Endothelial cell of umbilical vein (primary cell): ENCODE measurements at regions not wholly inside any gene's neighbourhood (a gene's known extent, or its start where the extent isn't known, plus 50 kb on each side); places are given as distances from the start of the nearest gene placed in this dataset.

ENCODE experiments used
- BruUV-seq: library from RNA; stranded (reverse); fragments of 400-500 nt; replicated peaks from 2 replicates; lab custom pipeline; 2021; lab: Mats Ljungman, UMichigan
- CTCF ChIA-PET: fragments of 300-600, 350-600 bp; sonication (Branson Sonifier 250); formaldehyde crosslinking; loops from one replicate; lab custom pipeline; 2021; ENCODE audit warnings: antibody characterized with exemption, inconsistent platforms; lab: Charles Lee
- POLR2A ChIA-PET: fragments of 300-600, 350-600 bp; sonication (Branson Sonifier 250); formaldehyde crosslinking; loops from one replicate; lab custom pipeline; 2021; ENCODE audit warnings: antibody characterized with exemption, inconsistent platforms; lab: Charles Lee
- DNase-seq: peaks from one replicate; pipeline ENCODE4 v3.0.0-alpha.2; 2011; ENCODE audit warnings: low read depth, low spot score
- FAIRE-seq: peaks from 2 replicates; lab custom pipeline; 2011; peaks lifted over from hg19 to GRCh38; lab: Jason Lieb, UNC
- H2AFZ ChIP-seq: 2 replicates; pipeline ENCODE4 v1.6.0; 2012; ENCODE audit warnings: low read depth, low read length, control low read depth, inconsistent platforms
- H3K27ac ChIP-seq: 2 replicates; pipeline ENCODE4 v1.5.1; 2011; ENCODE audit warnings: low read depth, mild to moderate bottlenecking, control low read depth, low read length, moderate library complexity; ENCODE audit not compliant: insufficient read depth
- H3K27me3 ChIP-seq, 2 experiments: 2 replicates each; pipeline versions ENCODE4 v1.6.0 to v1.6.1; 2011; ENCODE audit warnings: low read length in 2 of 2, mixed read lengths in 1 of 2; ENCODE audit not compliant: control insufficient read depth in 2 of 2, insufficient read depth in 2 of 2
- H3K36me3 ChIP-seq, 2 experiments: 2 replicates in 1 of 2; 3 replicates in 1 of 2; pipeline ENCODE4 v1.5.1; 2011; ENCODE audit warnings: low read length in 2 of 2, mild to moderate bottlenecking in 1 of 2, moderate library complexity in 1 of 2; ENCODE audit not compliant: control insufficient read depth in 2 of 2, insufficient read depth in 2 of 2; ENCODE audit errors: extremely low read depth in 1 of 2
- H3K4me1 ChIP-seq: 3 replicates; pipeline ENCODE4 v1.5.1; 2011; ENCODE audit warnings: mild to moderate bottlenecking, low read length; ENCODE audit not compliant: control insufficient read depth, insufficient read depth; ENCODE audit errors: extremely low read depth
- H3K4me2 ChIP-seq: 2 replicates; pipeline ENCODE4 v1.6.1; 2011; ENCODE audit warnings: low read length, control low read depth, mixed read lengths; ENCODE audit not compliant: insufficient read depth
- H3K4me3 ChIP-seq, 3 experiments: fragments of 200-600 bp in 1 of 3; sonication (generic), shearing (Covaris generic) in 1 of 3; replicated peaks in 1 of 3; 2 replicates each; pipeline ENCODE4 v1.5.1; 2011 to 2016; ENCODE audit warnings: control low read depth in 3 of 3, low read length in 3 of 3, mild to moderate bottlenecking in 2 of 3, inconsistent platforms in 1 of 3, low read depth in 1 of 3, moderate library complexity in 1 of 3; ENCODE audit not compliant: insufficient read depth in 1 of 3
- H3K79me2 ChIP-seq: 2 replicates; pipeline ENCODE4 v1.6.0; 2012; ENCODE audit warnings: low read length, inconsistent platforms; ENCODE audit not compliant: control insufficient read depth, insufficient read depth
- H3K9ac ChIP-seq: replicated peaks from 2 replicates; pipeline ENCODE3; 2011; ENCODE audit warnings: low read length, control low read depth; ENCODE audit not compliant: insufficient read depth; ENCODE audit errors: extremely low read depth
- H3K9me1 ChIP-seq: replicated peaks from 3 replicates; pipeline ENCODE4 v1.6.0; 2011; ENCODE audit warnings: mild to moderate bottlenecking, low read length; ENCODE audit not compliant: control insufficient read depth, insufficient read depth; ENCODE audit errors: extremely low read depth
- H3K9me3 ChIP-seq: replicated peaks from 2 replicates; pipeline ENCODE4 v1.5.1; 2012; ENCODE audit warnings: low read length, inconsistent platforms; ENCODE audit not compliant: control insufficient read depth, insufficient read depth
- H4K20me1 ChIP-seq: replicated peaks from 2 replicates; pipeline ENCODE3; 2011; ENCODE audit warnings: mild to moderate bottlenecking, low read length; ENCODE audit not compliant: control insufficient read depth, insufficient read depth; ENCODE audit errors: extremely low read depth
- CTCF ChIP-seq, 2 donors: IDR thresholded peaks; 1 replicate in 1 of 2; 2 replicates in 1 of 2; pipeline ENCODE4 v1.5.1; 2011; ENCODE audit warnings: low read length in 2 of 2, mild to moderate bottlenecking in 2 of 2, moderate library complexity in 2 of 2, control low read depth in 1 of 2, inconsistent platforms in 1 of 2, low read depth in 1 of 2; ENCODE audit not compliant: insufficient read depth in 1 of 2; ENCODE audit errors: extremely low read depth in 1 of 2
- EZH2 ChIP-seq: IDR thresholded peaks from 2 replicates; pipeline ENCODE4 v1.6.1; 2012; ENCODE audit warnings: borderline replicate concordance, low read depth, mild to moderate bottlenecking, moderate library complexity, low read length, inconsistent platforms; ENCODE audit not compliant: severe bottlenecking
- FOS ChIP-seq: IDR thresholded peaks from 2 replicates; pipeline ENCODE4 v1.6.1; 2011; ENCODE audit warnings: mild to moderate bottlenecking, low read length, moderate library complexity, borderline replicate concordance; ENCODE audit not compliant: insufficient read depth
- GATA2 ChIP-seq: IDR thresholded peaks from 2 replicates; pipeline ENCODE4 v1.7.0; 2011; ENCODE audit warnings: low read depth, mild to moderate bottlenecking, moderate library complexity, mixed read lengths, low read length; ENCODE audit not compliant: insufficient read length, insufficient read depth
- JUN ChIP-seq: IDR thresholded peaks from 2 replicates; pipeline ENCODE4 v1.6.1; 2011; ENCODE audit warnings: borderline replicate concordance, low read depth; ENCODE audit not compliant: insufficient read length, insufficient read depth
- MAX ChIP-seq: IDR thresholded peaks from 2 replicates; pipeline ENCODE4 v1.6.1; 2011; ENCODE audit not compliant: insufficient read depth, insufficient read length
- MYC ChIP-seq: IDR thresholded peaks from one replicate; pipeline ENCODE4 v1.6.1; 2011; ENCODE audit warnings: mild to moderate bottlenecking, low read depth, low read length
- POLR2A ChIP-seq: IDR thresholded peaks from 2 replicates; pipeline ENCODE4 v1.6.1; 2012; ENCODE audit warnings: low read depth, mild to moderate bottlenecking, control low read depth, low read length
- POLR2AphosphoS5 ChIP-seq: IDR thresholded peaks from 2 replicates; pipeline ENCODE4 v1.6.1; 2012; ENCODE audit warnings: low read depth, mild to moderate bottlenecking, control low read depth, low read length, moderate library complexity; ENCODE audit not compliant: insufficient read depth
- dilution Hi-C: fragments of 300-500 bp; cut with MboI; formaldehyde crosslinking; loops from one replicate; pipeline ENCODE4 v1.15.0; 2019; ENCODE audit warnings: low sequenced_read_pairs; ENCODE audit not compliant: extremely low pct_ligation_motif_present
- intact Hi-C: fragments of 100-400 bp; cut with micrococcal nuclease; formaldehyde crosslinking; loops from one replicate; pipeline ENCODE4 v1.10.0; 2022

- ChIA-PET POLR2A (no interaction called here), CTCF (no interaction called here)
- Histone ChIP-seq H3K27me3 (no peaks in the 10 kb centered on the region), H3K9me3 (no peaks in the 10 kb centered on the region), H3K79me2 (no peaks in the 10 kb centered on the region), H3K27ac (no peak overlapping the region), H3K4me1 (no peaks in the 10 kb centered on the region), H3K4me2 (no peak overlapping the region), H3K36me3 (no peaks in the 10 kb centered on the region), H3K4me3 (no peak overlapping the region), H3K9ac (no peak overlapping the region), H4K20me1 (no peaks in the 10 kb centered on the region), H3K9me1 (no peaks in the 10 kb centered on the region), H2AFZ (no peak overlapping the region)
- dilution Hi-C loops, result no loop called here
- FAIRE-seq (no peak), DNase-seq (no peak)
- BruUV-seq, result no TSS peak
- intact Hi-C loops, result no loop called here
- TF ChIP-seq GATA2 (no peak), MYC (no peak), CTCF (IDR thresholded peaks at IDR 0.05; ENCODE audit: extremely low read depth in 1 of 2, insufficient read depth in 1 of 2, low read depth in 1 of 2, low read length in 2 of 2) (no peak), POLR2AphosphoS5 (no peak), POLR2A (no peak), JUN (no peak)
These were observed 81.9 kb downstream of the MAGED1 start for GRCh38 chrX:51975360-51975759.

GRCh38 chrX:51975811-51976210 lies 82.4 kb downstream of the MAGED1 start:
- Histone ChIP-seq H3K4me2 (no peak overlapping the region), H2AFZ (no peak overlapping the region), H3K4me1 (no peaks in the 10 kb centered on the region), H3K36me3 (no peaks in the 10 kb centered on the region), H3K9me3 (no peaks in the 10 kb centered on the region), H4K20me1 (no peaks in the 10 kb centered on the region), H3K79me2 (no peaks in the 10 kb centered on the region), H3K9ac (no peak overlapping the region), H3K4me3 (no peak overlapping the region), H3K9me1 (no peaks in the 10 kb centered on the region), H3K27me3 (no peaks in the 10 kb centered on the region), H3K27ac (no peak overlapping the region)
- BruUV-seq, result no TSS peak
- ChIA-PET CTCF (no interaction called here), POLR2A (no interaction called here)
- no peak for FAIRE-seq
- dilution Hi-C loops, result no loop called here
- TF ChIP-seq POLR2AphosphoS5, result no peak
- no peak for TF ChIP-seq MYC
- no peak for TF ChIP-seq FOS
- TF ChIP-seq POLR2A, result no peak
- no peak for TF ChIP-seq EZH2
- no peak for TF ChIP-seq GATA2
- TF ChIP-seq JUN, result no peak
- no peak for TF ChIP-seq MAX
- no peak for TF ChIP-seq CTCF (IDR thresholded peaks at IDR 0.05; ENCODE audit: extremely low read depth in 1 of 2, insufficient read depth in 1 of 2, low read depth in 1 of 2, low read length in 2 of 2)
- intact Hi-C loops, result no loop called here
- DNase-seq, result no peak
